Occipital lobe (tissue), 2 donors: ENCODE measurements at regions not wholly inside any gene's neighbourhood (a gene's known extent, or its start where the extent isn't known, plus 50 kb on each side); places are given as distances from the start of the nearest gene placed in this dataset. TPM values are rescaled to one million over a fixed set of nuclear protein-coding genes. Genes with fewer than 3 reads are reported as not detected.

Experiments
- DNase-seq: peaks from one replicate; lab custom pipeline; 2025; lab: John Stamatoyannopoulos, UW
- small RNA-seq: library from RNA; depleted of rRNA; stranded (forward); fragments of <200 nt; gene quantifications from one replicate; pipeline ENCODE3, GENCODE V24; 2014

- no peak for DNase-seq
These were observed 934.3 kb downstream of the GRIK2 start for GRCh38 chr6:102327697-102328225.

DNA sequence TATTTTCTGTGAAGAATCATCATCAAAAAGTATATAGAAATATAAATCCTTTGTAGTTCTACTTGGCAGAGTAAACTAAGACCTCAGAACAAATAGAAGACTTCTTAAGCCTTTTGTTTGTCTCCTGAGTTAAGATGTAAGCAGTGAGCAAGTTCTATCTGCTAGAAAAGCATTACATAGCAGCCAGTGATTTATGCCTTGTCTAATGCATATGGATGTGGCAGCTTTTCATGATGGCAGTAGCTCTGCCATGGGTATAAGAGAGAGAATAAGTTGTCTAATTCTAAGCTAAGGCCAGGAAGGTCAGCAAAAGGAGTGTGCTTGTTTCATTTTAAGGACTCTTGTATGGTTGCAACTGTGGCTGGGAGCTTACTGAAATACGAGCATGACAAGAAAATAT is 920.2 kb downstream of the GRIK2 start:
- no peak for DNase-seq

DNA sequence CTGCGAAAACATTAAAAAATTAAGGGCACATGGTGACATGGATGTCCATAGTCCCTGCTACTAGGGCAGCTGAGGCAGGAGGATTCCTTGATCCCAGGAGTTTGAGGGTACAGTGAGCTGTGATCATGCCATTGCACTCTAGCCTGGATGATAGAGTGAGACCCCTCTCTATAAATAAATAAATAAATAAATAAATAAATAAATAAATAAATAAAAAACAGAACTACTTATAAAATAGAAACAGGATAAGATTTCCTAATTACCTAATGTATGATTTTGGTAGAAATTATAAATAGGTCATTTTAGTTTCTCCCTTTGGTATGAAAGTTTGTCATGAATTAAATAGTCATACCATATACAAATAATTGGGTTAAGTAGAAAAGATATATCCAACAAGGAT is 916.2 kb downstream of the GRIK2 start:
- no peak for DNase-seq

DNA sequence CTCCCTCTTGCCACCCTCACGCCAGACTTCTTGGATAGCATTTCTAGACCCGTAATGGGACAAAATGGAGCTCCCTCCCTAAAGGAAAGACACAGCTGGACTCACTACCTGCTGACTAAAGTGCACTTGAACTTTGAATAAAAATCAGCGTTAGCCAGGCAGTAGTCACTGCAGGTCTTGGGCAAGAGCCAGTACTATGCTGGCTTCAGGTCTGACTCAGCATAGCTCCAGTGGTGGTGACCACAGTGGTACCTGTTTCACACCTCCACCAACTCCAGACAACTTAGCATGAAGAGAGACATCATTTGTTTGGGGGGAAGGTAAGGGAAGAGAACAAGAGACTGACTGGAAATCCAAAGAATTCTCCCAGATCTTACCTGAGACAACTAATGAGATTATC is 906.8 kb downstream of the GRIK2 start:
- no peak for DNase-seq

DNA sequence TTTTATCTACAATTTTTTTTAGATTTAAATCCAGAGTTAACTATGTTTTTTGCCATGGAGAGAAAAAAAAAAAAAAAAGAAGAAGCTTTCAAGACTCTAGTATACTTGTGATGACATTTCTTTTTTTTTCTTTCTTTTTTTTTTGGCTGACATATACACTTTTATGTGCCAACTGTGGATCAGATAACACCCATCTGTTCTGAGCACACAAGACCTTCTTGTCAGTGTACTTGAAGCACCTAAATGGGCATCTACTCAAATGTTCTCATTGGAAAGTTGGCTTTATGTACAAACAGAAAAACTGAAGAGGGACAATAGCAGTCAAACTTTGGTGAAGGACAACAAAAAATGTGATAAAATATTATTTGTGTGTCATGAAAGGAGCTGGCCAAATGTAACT is 904.5 kb downstream of the GRIK2 start:
- no peak for DNase-seq

Small RNA genes in the stretch of these regions (small RNA-seq; reads per million reads assigned to genes)
- gene RF00438: not detected
